ENCODE measurements at regions not wholly inside any gene's neighbourhood (a gene's known extent, or its start where the extent isn't known, plus 50 kb on each side); places are given as distances from the start of the nearest gene placed in this dataset.

DNA sequence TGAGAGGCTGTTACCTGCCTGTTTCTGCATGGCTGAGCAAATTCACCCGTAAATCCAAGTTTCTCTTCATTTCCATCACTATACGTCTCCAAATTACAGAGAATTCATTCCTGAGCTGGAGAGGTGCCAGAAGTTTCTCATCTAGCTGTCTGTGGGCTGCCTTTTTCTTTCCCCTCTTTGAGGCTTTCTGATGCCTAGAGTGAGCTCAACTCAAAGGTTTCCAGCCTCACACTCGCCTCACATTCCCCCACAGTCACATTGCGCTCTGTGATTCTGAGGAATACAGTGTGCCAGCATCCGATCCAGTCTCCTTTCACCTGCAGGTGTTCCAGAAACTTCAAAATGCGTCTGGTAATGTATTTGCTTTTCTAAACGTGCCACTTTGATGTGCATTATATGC is 267.2 kb downstream of the MFSD1 start, which contains the start of gene IQCJ:
- TF ChIP-seq, protein P1, sequence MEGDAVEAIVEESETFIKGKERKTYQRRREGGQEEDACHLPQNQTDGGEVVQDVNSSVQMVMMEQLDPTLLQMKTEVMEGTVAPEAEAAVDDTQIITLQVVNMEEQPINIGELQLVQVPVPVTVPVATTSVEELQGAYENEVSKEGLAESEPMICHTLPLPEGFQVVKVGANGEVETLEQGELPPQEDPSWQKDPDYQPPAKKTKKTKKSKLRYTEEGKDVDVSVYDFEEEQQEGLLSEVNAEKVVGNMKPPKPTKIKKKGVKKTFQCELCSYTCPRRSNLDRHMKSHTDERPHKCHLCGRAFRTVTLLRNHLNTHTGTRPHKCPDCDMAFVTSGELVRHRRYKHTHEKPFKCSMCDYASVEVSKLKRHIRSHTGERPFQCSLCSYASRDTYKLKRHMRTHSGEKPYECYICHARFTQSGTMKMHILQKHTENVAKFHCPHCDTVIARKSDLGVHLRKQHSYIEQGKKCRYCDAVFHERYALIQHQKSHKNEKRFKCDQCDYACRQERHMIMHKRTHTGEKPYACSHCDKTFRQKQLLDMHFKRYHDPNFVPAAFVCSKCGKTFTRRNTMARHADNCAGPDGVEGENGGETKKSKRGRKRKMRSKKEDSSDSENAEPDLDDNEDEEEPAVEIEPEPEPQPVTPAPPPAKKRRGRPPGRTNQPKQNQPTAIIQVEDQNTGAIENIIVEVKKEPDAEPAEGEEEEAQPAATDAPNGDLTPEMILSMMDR (IDR thresholded peaks at IDR 0.05; ENCODE audit: low read depth, low read length): no peak
- TF ChIP-seq POLR2A (IDR thresholded peaks at IDR 0.05; ENCODE audit: extremely low read depth, insufficient read length) (no peak), MYC (IDR thresholded peaks at IDR 0.05; ENCODE audit: low read depth, low read length) (no peak)
- TF ChIP-seq, protein P2, sequence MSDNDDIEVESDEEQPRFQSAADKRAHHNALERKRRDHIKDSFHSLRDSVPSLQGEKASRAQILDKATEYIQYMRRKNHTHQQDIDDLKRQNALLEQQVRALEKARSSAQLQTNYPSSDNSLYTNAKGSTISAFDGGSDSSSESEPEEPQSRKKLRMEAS (IDR thresholded peaks at IDR 0.05; ENCODE audit: low read depth, low read length): no peak

All from NB4 (cell line).